Activated T-cell treated with anti-CD3 and anti-CD28 coated beads, Interleukin-2, amount 50 U/mL, for 24 hours (primary cell): ENCODE measurements at regions not wholly inside any gene's neighbourhood (a gene's known extent, or its start where the extent isn't known, plus 50 kb on each side); places are given as distances from the start of the nearest gene placed in this dataset.

Experiments
- DNase-seq: peaks from one replicate; pipeline ENCODE4 v3.0.0-alpha.2; 2020
- H3K27ac Mint-ChIP-seq: 2 replicates; pipeline ENCODE4 v1.8.0; 2020; ENCODE audit warnings: mild to moderate bottlenecking, mixed read lengths
- H3K27me3 Mint-ChIP-seq: 2 replicates; pipeline ENCODE4 v1.8.0; 2020; ENCODE audit warnings: mixed read lengths
- H3K36me3 Mint-ChIP-seq: 2 replicates; pipeline ENCODE4 v1.8.0; 2020; ENCODE audit warnings: low read depth, mixed read lengths
- H3K4me1 Mint-ChIP-seq: 2 replicates; pipeline ENCODE4 v1.8.0; 2020; ENCODE audit warnings: low read depth, mixed read lengths
- H3K4me3 Mint-ChIP-seq: 2 replicates; pipeline ENCODE4 v1.8.0; 2020; ENCODE audit warnings: mild to moderate bottlenecking, moderate library complexity, mixed read lengths
- H3K9me3 Mint-ChIP-seq: 2 replicates; pipeline ENCODE4 v1.8.0; 2020; ENCODE audit warnings: mixed read lengths

DNA sequence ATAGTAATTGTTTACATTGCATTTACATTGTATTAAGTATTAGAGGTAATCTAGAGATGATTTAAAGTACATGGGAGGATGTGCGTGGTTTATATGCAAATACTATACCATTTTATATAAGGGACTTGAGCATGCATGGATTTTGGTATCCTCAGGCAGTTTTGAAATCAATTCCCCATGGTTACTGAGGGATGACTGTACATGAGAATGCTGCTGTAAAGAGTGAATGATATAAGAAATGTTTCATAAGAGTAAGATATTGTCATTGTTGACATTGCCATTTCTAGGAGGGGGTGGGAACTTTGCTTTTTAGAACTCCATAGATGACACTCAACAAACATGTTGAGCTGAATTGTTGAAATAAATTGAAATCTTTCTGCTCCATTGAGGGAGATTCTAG lies 185.0 kb downstream of the SEMA6A start:
- no peak overlapping the region for H3K4me3 Mint-ChIP-seq
- no peak overlapping the region for H3K27ac Mint-ChIP-seq
- H3K27me3 Mint-ChIP-seq: no peaks in the 10 kb centered on the region
- peaks cover 39% of the 10 kb centered on the region for H3K36me3 Mint-ChIP-seq
- peaks cover 9% of the 10 kb centered on the region for H3K9me3 Mint-ChIP-seq
- no peak for DNase-seq
- H3K4me1 Mint-ChIP-seq: no peaks in the 10 kb centered on the region

- H3K9me3 Mint-ChIP-seq: peaks cover 9% of the 10 kb centered on the region
- H3K27me3 Mint-ChIP-seq: no peaks in the 10 kb centered on the region
- no peak overlapping the region for H3K4me3 Mint-ChIP-seq
- no peaks in the 10 kb centered on the region for H3K4me1 Mint-ChIP-seq
- no peak for DNase-seq
- H3K27ac Mint-ChIP-seq: no peak overlapping the region
- H3K36me3 Mint-ChIP-seq: peaks cover 37% of the 10 kb centered on the region
Observed at GRCh38 chr5:116388564-116389258, 185.9 kb downstream of the SEMA6A start.

- no peaks in the 10 kb centered on the region for H3K27me3 Mint-ChIP-seq
- H3K4me1 Mint-ChIP-seq: no peaks in the 10 kb centered on the region
- peaks cover 47% of the 10 kb centered on the region for H3K36me3 Mint-ChIP-seq
- no peak for DNase-seq
- H3K4me3 Mint-ChIP-seq: no peak overlapping the region
- H3K27ac Mint-ChIP-seq: no peak overlapping the region
- H3K9me3 Mint-ChIP-seq: peaks cover 9% of the 10 kb centered on the region
Observed at GRCh38 chr5:116387738-116388137, 186.9 kb downstream of the SEMA6A start.

DNA sequence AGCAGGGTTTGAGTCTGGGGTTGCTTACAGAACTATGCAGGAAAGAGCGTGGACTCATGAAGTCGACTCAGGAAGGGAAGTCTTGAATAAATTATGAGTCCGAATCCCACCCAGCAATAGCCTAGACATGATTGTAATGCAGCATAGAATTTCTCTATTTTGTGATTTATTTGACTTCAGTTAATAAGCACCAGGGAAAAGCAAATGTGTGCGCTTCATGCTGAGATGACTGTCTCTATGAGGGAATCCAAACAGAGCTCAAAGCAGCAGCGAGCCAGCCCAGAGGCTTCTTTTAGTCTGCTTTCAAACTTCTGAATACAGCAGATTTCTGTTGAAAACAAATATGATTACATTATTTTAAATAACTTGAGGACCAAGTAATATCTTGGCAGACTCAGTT lies 188.0 kb downstream of the SEMA6A start:
- Mint-ChIP-seq H3K27ac (no peak overlapping the region), H3K4me3 (no peak overlapping the region), H3K4me1 (no peaks in the 10 kb centered on the region), H3K9me3 (peaks cover 7% of the 10 kb centered on the region), H3K27me3 (no peaks in the 10 kb centered on the region), H3K36me3 (peaks cover 55% of the 10 kb centered on the region)
- DNase-seq: no peak

- peaks cover 54% of the 10 kb centered on the region for H3K36me3 Mint-ChIP-seq
Observed at GRCh38 chr5:116382874-116383266, 191.8 kb downstream of the SEMA6A start.

GRCh38 chr5:116382032-116382873 lies 192.4 kb downstream of the SEMA6A start:
- H3K27ac Mint-ChIP-seq: no peak overlapping the region
- no peaks in the 10 kb centered on the region for H3K27me3 Mint-ChIP-seq
- DNase-seq: no peak
- no peak overlapping the region for H3K4me3 Mint-ChIP-seq
- peaks cover 50% of the 10 kb centered on the region for H3K36me3 Mint-ChIP-seq
- H3K9me3 Mint-ChIP-seq: peaks cover 7% of the 10 kb centered on the region
- no peaks in the 10 kb centered on the region for H3K4me1 Mint-ChIP-seq

More at GRCh38 chr5:116382874-116383266, 191.8 kb downstream of the SEMA6A start:
- Mint-ChIP-seq H3K9me3 (peaks cover 7% of the 10 kb centered on the region), H3K27ac (no peak overlapping the region), H3K4me1 (no peaks in the 10 kb centered on the region), H3K4me3 (no peak overlapping the region), H3K27me3 (no peaks in the 10 kb centered on the region)
- DNase-seq: no peak

DNA sequence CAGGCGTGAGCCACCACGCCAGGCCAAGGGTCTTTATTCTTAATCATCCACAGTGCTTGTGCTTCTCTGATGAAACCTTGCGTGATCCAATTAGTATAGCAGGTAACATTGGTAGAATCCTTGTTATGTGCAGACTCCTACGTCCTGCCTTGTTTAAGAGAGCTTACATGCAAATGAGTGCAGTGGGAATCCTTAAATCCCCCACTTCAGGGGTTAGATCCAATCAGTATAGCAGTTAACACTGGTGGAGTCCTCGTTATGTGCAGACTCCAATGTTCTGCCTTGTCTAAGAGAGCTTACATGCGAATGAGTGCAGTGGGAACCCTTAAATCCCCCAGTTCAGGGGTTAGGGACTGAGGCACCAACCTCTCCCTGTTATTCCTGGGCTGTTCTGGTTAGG lies 193.4 kb downstream of the SEMA6A start:
- H3K9me3 Mint-ChIP-seq: peaks cover 4% of the 10 kb centered on the region
- no peaks in the 10 kb centered on the region for H3K27me3 Mint-ChIP-seq
- H3K36me3 Mint-ChIP-seq: peaks cover 48% of the 10 kb centered on the region
- no peaks in the 10 kb centered on the region for H3K4me1 Mint-ChIP-seq
- no peak overlapping the region for H3K4me3 Mint-ChIP-seq
- H3K27ac Mint-ChIP-seq: no peak overlapping the region
- no peak for DNase-seq

GRCh38 chr5:116380621-116381020 lies 194.0 kb downstream of the SEMA6A start:
- no peak for DNase-seq
- Mint-ChIP-seq H3K4me3 (no peak overlapping the region), H3K27me3 (no peaks in the 10 kb centered on the region), H3K4me1 (no peaks in the 10 kb centered on the region), H3K9me3 (peaks cover 1% of the 10 kb centered on the region), H3K36me3 (peaks cover 45% of the 10 kb centered on the region), H3K27ac (no peak overlapping the region)

GRCh38 chr5:116379306-116379705 lies 195.3 kb downstream of the SEMA6A start:
- Mint-ChIP-seq H3K27ac (no peak overlapping the region), H3K9me3 (no peaks in the 10 kb centered on the region), H3K4me3 (no peak overlapping the region), H3K27me3 (no peaks in the 10 kb centered on the region), H3K4me1 (no peaks in the 10 kb centered on the region), H3K36me3 (peaks cover 45% of the 10 kb centered on the region)
- no peak for DNase-seq

DNA sequence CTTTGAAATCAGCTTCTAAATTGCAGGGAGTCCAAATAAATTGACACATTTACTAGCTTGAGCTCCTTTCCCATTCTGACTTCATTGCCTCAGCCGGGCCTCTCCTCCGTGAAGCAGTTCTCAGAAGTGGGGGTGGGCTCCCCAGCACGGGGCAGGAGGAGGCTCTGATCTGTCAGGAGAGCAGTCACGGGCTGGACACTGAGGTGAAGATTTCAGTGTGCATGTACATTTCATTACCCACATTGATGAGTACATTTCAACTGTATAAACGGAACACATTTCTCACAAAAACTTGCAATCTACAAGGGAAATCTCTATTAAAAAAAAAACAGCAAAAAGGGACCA lies 195.9 kb downstream of the SEMA6A start:
- no peaks in the 10 kb centered on the region for H3K4me1 Mint-ChIP-seq
- no peak for DNase-seq
- peaks cover 45% of the 10 kb centered on the region for H3K36me3 Mint-ChIP-seq
- H3K4me3 Mint-ChIP-seq: no peak overlapping the region
- no peaks in the 10 kb centered on the region for H3K27me3 Mint-ChIP-seq
- H3K27ac Mint-ChIP-seq: no peak overlapping the region
- no peaks in the 10 kb centered on the region for H3K9me3 Mint-ChIP-seq

DNA sequence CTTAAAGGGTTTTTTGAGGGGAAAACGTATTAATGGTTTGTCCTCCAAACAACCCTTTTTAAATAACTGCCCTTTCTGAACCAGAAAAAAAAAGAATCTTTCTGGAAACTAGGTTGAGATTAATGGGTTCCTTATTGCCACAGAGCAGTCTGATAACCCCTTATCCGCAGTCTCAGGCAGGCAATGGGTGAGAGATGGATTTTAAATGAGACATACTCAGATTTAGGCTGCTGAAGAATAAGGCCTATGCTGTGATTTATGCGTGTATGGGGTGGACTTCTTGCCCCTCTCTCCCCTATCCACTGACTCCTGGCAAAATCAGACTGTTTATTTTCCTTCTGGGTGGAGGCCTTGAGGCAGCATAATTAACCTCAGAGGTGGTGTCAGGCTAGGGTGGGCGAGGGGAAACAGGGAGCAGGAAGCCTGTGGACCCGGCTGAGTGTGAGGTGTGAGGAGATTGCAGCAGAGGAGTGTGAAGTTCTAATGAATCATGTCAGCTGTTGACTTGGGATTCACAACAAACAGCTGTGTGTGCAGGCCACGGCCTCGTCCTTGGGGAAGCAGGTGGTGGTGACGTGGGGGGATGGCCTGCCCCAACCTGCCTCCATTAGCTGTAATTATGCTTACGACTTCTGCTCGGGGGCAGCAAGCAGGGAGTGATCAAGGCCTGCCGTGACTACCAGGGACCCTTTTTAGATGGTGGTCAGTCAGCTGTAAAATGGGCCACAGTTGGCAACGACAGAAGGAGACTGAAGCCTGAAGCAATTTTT lies 196.4 kb downstream of the SEMA6A start:
- Mint-ChIP-seq H3K9me3 (no peaks in the 10 kb centered on the region), H3K27me3 (no peaks in the 10 kb centered on the region), H3K4me3 (no peak overlapping the region), H3K27ac (peak overlapping the region; percentile 38), H3K4me1 (no peaks in the 10 kb centered on the region), H3K36me3 (peaks cover 45% of the 10 kb centered on the region)
- DNase-seq: no peak

DNA sequence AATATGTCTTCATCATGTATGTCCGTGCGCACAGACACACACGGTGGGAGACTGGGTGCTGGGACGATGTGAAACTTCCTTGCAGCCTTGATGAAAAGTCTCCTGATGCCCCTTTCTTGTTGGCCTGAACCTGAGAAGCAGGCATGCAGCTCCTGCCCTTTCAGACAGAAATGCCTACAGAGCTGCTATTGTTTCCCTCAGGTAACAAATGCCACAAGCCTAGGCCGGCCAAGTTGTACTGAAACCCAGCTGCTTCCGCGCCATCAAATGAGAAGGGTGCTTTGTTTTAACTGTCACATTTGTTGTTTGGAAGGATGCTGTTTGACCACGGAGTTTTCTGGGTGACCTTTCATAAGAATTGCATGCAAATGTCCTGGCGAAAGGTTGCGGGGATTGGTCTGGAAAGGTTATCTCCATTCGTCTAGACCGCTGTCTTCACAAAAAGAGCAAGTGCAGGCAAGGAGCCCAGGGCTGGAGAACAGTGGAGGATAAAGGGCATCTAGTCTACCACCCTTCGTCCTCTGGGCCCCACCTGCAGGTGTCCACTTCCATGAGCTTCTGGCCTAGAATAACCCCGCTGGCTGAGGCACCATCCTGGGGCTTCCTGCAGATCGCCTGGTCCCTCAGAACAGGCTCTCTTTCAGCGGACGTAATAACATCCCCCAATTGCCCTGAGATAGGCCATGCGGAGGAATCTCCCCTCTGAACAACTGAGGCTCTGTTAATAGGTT lies 197.2 kb downstream of the SEMA6A start:
- H3K4me3 Mint-ChIP-seq: no peak overlapping the region
- no peak overlapping the region for H3K27ac Mint-ChIP-seq
- H3K36me3 Mint-ChIP-seq: peaks cover 42% of the 10 kb centered on the region
- no peaks in the 10 kb centered on the region for H3K27me3 Mint-ChIP-seq
- H3K4me1 Mint-ChIP-seq: peaks cover 3% of the 10 kb centered on the region
- H3K9me3 Mint-ChIP-seq: no peaks in the 10 kb centered on the region
- no peak for DNase-seq

DNA sequence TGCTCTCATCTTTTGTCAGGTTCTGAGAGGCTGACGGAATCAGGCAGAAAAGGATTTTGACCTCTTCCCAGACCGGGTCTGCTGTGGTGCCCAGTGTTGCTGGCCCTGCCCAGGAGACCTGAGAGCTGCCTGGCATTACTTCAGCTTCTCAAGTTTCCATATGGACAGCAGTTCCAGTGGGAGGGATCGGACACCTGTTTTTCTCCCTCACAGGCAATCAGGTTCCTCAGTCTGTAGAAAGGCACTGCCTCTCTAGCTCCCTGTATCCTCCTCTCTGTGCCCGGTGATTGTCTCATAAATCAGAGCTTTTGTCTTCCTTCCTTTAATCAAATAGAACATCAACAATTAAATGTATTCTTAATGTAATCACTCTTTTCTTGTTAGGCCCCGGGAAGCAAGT lies 198.7 kb downstream of the SEMA6A start:
- no peak overlapping the region for H3K4me3 Mint-ChIP-seq
- H3K27ac Mint-ChIP-seq: no peak overlapping the region
- H3K27me3 Mint-ChIP-seq: no peaks in the 10 kb centered on the region
- no peaks in the 10 kb centered on the region for H3K9me3 Mint-ChIP-seq
- H3K4me1 Mint-ChIP-seq: peaks cover 7% of the 10 kb centered on the region
- no peak for DNase-seq
- peaks cover 30% of the 10 kb centered on the region for H3K36me3 Mint-ChIP-seq

GRCh38 chr5:116374434-116374852 lies 200.2 kb downstream of the SEMA6A start:
- H3K4me1 Mint-ChIP-seq: peaks cover 18% of the 10 kb centered on the region
- no peak overlapping the region for H3K4me3 Mint-ChIP-seq
- H3K27ac Mint-ChIP-seq: no peak overlapping the region
- H3K9me3 Mint-ChIP-seq: no peaks in the 10 kb centered on the region
- no peak for DNase-seq
- H3K36me3 Mint-ChIP-seq: peaks cover 30% of the 10 kb centered on the region
- H3K27me3 Mint-ChIP-seq: no peaks in the 10 kb centered on the region
